Stomach (tissue), 4 donors: ENCODE measurements at regions not wholly inside any gene's neighbourhood (a gene's known extent, or its start where the extent isn't known, plus 50 kb on each side); places are given as distances from the start of the nearest gene placed in this dataset.

Experiments used
- CTCF ChIP-seq, 7 experiments: fragments of 450-650 bp in 4 of 7; fragments of 200-600 bp in 3 of 7; sonication (generic) in 3 of 7; IDR thresholded peaks; one replicate each; pipeline ENCODE4 v1.5.1; 2016 to 2019; ENCODE audit warnings: antibody characterized with exemption in 7 of 7, control low read depth in 2 of 7, mild to moderate bottlenecking in 1 of 7
- EP300 ChIP-seq: sonication (generic); formaldehyde crosslinking; IDR thresholded peaks from one replicate; pipeline ENCODE4 v1.6.1; 2017; ENCODE audit warnings: antibody characterized with exemption
- POLR2A ChIP-seq, 4 donors: fragments of 450-650 bp; IDR thresholded peaks; one replicate each; pipeline ENCODE4 v1.6.1; 2016; ENCODE audit warnings: antibody characterized with exemption in 4 of 4, control low read depth in 2 of 4, mild to moderate bottlenecking in 1 of 4, moderate library complexity in 1 of 4
- POLR2AphosphoS5 ChIP-seq, 3 donors: sonication (generic); formaldehyde crosslinking; IDR thresholded peaks; one replicate each; pipeline ENCODE4 v1.6.1; 2016; ENCODE audit warnings: antibody characterized with exemption in 3 of 3

- TF ChIP-seq POLR2A (IDR thresholded peaks at IDR 0.05), result no peak
- TF ChIP-seq CTCF (IDR thresholded peaks at IDR 0.05), result no peak
- TF ChIP-seq POLR2AphosphoS5 (IDR thresholded peaks at IDR 0.05), result no peak
- no peak for TF ChIP-seq EP300
Measured at GRCh38 chr5:109516390-109516789, 106.6 kb upstream of the PJA2 start.
